DOHH2 (cell line): ENCODE measurements at regions not wholly inside any gene's neighbourhood (a gene's known extent, or its start where the extent isn't known, plus 50 kb on each side); places are given as distances from the start of the nearest gene placed in this dataset.

ENCODE experiments used
- CTCF ChIP-seq: fragments of 200-600 bp; sonication (generic); IDR thresholded peaks from one replicate; pipeline ENCODE4 v1.5.1; 2014; ENCODE audit warnings: antibody characterized with exemption, mild to moderate bottlenecking, low read depth, low read length; ENCODE audit not compliant: poor library complexity, severe bottlenecking
- EZH2phosphoT487 ChIP-seq: fragments of 200-600 bp; sonication (generic); IDR thresholded peaks from 2 replicates; pipeline ENCODE4 v1.6.1; 2017; ENCODE audit warnings: borderline replicate concordance, mild to moderate bottlenecking, antibody characterized with exemption, low read length, moderate library complexity, mixed read lengths

DNA sequence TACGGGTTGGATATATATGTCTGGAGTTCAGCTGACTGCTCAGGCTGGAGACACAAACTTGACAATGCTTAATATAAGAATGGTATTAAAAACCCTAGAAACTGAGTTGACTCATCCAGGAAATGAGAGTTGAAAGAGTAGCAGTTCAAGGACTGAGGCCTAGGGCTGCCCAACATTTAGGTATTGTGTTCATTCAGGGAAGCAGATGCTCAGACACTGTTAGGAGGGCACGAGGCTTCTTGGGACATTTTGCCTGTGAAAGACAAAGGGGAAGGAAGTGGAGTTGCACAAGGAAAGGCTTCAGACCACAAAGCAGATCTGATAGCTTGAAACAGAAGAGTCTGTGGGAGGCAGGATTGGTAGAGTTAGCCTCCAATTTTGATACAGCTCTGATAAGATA is 52.0 kb upstream of the HS3ST1 start:
- TF ChIP-seq EZH2phosphoT487 (no peak), CTCF (no peak)
